Activated CD8-positive, alpha-beta memory T cell treated with anti-CD3 and anti-CD28 coated beads for 4 hours (primary cell): ENCODE measurements at regions not wholly inside any gene's neighbourhood (a gene's known extent, or its start where the extent isn't known, plus 50 kb on each side); places are given as distances from the start of the nearest gene placed in this dataset.
"Not testable (repeated sequence)": the region's sequence is repeated elsewhere in the genome, so short reads cannot be mapped to it uniquely, and the experiment has no call there.

Experiments used
- DNase-seq, 2 donors: peaks; one replicate each; pipeline ENCODE4 v3.0.0-alpha.2; 2020; ENCODE audit warnings: low read depth in 2 of 2

DNA sequence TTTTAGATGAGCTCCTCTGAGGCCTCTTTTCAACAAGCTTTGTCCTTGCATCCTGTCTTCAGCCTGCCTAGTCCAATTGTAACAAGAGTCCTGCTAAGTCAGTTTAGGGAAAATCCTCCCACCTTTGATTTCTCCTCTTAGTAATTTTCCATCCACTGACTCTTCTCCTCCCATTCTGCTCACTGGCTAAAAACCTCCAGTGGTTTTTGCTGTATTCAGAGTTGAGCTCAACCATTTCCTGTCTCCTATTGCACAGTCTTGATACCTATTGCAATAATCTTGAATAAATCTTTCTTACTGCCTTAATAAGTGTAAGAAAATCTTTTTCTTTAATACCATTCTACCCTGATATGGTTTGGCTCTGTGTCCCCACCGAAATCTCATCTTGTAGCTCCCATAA lies 117.8 kb upstream of the ENPP6 start:
- no peak for DNase-seq

DNA sequence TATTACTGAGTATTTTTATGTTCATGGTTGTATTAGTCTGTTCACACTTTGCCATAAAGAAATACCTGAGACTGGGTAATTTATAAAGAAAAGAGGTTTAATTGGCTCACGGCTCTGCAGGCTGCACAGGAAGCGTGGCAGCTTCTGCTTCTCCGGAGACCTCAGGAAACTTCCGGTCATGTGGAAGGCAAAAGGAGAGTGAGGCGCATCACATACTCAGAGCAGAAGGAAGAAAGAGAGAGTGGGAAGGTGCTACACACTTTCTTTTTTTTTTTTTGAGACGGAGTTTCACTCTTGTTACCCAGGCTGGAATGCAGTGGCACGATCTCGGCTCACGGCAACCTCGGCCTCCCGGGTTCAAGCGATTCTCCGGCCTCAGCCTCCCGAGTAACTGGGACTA lies 115.8 kb upstream of the ENPP6 start:
- not testable (repeated sequence) for DNase-seq

DNA sequence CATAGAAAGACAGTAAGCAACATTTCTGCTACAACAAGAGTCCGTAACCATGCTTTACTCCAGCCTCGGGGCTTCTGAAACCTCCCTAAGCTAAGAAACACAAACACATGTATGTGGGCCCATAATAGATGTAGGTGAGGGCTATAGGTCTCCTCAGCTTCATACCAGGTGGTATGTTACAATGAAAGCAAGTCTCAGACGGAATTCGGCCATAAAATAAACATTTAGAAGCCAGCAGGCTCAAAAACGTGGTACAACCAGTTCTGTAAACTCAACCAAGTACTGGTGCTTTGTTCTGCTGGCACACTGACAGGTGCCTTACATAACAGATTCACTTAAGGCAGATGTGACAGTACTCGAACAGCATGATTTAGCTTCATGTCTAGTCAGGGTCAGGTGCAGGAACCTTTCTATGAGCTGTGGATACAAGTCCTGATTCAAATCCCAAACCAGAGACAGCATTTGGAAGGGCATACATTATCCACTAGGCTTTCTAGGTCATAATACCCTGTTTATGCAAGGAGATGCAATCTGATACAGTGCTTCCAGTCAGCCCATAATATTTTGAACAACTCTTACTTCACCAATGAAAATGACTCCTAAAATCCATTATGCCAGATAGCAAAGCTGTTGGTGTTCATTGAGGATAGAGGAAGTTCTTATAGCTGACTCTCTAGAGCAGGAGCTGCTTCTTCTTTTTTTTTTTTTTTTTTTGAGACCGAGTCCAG lies 113.8 kb upstream of the ENPP6 start:
- no peak for DNase-seq

- DNase-seq: not testable (repeated sequence)
Observed at GRCh38 chr4:184330517-184331094, 112.9 kb upstream of the ENPP6 start.

- DNase-seq: no peak
Observed at GRCh38 chr4:184329659-184330400, 112.2 kb upstream of the ENPP6 start.

GRCh38 chr4:184329235-184329634 lies 111.6 kb upstream of the ENPP6 start:
- DNase-seq: no peak

DNA sequence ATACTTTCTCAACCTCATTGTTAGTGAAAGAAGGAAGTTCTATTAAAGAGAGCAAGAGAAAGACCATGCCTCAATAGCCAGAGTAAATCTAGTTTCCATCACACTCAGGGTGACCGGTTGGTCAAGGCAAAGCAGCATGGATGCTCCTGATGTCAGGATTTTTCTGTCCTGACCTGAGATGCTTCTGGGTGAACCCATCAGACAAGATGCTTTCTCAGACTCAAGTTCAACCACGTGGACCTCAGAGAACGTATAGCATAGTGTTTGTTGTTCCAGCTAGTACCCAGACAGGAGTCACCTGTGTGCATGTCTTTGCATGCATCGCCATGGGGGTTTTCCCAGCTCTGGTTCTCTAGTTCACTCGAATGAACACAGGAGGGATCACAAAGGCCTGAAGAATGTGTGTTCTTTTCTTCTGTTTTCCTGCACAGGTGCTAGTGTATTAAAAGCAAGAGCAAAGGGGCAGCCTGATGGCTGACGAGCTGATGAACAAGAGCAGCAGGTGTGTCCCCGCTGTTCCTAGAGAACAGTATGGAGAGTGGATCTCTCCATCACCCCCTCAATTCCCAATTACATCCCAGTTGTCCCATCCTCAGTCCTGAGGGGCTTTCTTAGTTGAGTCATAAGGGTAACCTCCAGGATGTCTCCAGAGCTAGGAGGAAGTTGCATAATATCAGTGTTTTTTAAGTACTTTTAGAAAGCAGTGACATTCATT lies 110.5 kb upstream of the ENPP6 start:
- DNase-seq: no peak

DNA sequence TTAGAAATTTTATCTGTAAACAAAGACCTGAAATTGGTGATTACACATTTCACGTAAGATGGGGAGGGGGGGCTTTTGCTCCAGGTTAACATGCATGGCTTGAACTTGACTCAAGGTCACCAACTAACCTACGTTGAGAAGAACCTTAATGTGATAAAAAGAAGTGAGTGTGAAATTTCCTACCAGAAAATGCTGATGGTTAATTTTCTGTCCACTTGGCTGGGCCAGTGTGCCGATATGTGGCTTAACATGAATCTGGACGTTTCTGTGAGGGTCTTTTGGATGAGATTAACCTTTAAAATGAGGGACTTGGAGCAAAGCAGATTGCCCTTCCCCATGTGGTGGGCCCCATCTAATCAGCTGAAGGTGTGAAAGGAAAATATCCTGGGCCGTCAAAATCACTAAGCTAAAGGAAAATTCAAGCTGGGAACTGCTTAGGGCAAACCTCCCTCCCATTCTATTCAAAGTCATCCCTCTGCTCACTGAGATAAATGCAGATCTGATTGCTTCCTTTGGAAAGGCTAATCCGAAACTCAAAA lies 107.3 kb upstream of the ENPP6 start:
- DNase-seq: no peak

GRCh38 chr4:184322328-184323025 lies 104.8 kb upstream of the ENPP6 start:
- DNase-seq: no peak

DNA sequence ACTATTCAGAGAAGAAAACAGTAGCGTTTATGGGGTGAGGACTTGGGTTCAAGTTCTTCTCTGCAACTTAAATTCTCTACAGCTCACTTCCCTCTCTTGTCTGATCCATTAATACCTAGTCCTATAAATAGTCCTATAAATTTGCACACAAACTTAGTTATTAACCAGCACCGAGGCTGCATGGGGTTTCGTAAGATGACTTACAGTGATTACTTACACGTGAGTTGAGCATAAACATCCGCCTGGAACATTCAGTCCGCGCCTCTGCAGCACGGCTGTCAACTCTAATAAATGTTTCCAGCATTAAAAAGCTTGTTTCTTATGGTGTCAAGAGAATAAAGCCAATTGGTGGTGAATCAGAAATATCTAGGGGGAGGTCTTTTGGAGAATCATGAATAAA lies 103.0 kb upstream of the ENPP6 start:
- DNase-seq: no peak

GRCh38 chr4:184318852-184319251 lies 101.2 kb upstream of the ENPP6 start:
- DNase-seq: no peak

DNA sequence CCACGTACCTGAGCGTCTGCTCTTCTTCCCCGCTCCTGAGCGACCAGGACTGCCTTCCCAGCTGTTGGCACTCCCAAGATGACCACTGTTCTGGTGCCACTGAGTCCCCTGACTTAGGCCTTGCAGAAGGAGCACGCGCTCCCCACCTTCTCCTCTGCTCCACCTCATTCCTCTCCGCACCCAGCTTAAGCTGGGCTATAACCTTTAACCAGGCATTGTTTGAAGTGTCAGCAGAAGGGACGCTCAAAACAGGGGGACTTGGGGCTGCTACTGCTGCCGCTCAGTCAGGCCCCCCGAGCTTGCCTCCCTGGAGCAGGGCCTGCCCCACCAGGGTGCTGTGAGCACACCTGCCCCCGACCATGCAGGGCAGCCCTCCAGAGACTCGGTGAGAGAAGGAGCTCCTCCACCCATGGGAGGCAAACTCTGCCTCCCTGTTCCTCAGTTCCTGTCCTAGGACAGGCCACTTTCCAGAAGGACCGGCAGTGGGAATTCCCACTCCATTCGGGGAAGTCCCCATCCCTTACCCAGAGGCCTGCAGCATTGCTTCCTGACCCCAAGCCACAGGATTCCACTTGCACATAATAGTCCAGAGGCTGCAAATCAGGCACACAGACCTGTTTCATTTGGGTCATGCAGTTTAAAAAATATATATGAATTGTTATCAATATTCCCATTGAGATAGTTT lies 99.7 kb upstream of the ENPP6 start:
- no peak for DNase-seq

- DNase-seq: no peak
Observed at GRCh38 chr4:184316821-184317220, 99.1 kb upstream of the ENPP6 start.

DNA sequence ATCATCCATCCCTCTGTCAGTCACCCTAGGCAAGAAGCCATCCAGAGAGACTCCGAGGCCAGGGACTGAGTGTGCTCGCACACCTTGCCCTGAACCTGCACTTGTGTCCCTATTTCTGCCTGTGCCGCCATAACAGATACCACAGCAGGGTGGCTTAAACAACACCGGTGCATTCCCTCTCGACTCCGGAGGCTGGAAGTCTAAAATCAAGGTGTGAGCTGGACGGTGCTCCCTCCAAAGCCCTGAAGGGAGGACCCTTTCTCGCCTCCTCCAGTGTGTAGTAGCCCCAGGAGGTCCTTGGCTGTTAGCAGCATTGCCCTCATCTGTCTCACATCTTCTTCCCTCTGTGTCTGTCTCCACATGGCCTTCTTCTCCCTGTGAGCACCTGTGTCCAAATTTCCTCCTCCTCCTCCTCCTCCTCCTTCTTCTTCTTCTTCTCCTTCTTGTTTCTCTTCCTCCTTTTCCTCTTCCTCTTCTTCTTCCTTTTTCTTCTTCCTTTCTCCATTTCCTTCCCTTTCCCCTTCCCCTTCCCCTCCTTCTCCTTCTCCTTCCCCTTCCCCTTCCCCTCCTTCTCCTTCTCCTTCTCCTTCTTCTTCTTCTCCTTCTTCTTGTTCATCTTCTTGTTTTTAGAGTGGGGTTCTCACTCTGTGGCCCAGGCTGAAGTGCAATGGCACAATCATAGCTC lies 98.1 kb upstream of the ENPP6 start:
- DNase-seq: no peak

- DNase-seq: no peak
Observed at GRCh38 chr4:184313702-184314659, 96.3 kb upstream of the ENPP6 start.

GRCh38 chr4:184313058-184313581 lies 95.4 kb upstream of the ENPP6 start:
- no peak for DNase-seq

- no peak for DNase-seq
Observed at GRCh38 chr4:184312126-184312525, 94.5 kb upstream of the ENPP6 start.

DNA sequence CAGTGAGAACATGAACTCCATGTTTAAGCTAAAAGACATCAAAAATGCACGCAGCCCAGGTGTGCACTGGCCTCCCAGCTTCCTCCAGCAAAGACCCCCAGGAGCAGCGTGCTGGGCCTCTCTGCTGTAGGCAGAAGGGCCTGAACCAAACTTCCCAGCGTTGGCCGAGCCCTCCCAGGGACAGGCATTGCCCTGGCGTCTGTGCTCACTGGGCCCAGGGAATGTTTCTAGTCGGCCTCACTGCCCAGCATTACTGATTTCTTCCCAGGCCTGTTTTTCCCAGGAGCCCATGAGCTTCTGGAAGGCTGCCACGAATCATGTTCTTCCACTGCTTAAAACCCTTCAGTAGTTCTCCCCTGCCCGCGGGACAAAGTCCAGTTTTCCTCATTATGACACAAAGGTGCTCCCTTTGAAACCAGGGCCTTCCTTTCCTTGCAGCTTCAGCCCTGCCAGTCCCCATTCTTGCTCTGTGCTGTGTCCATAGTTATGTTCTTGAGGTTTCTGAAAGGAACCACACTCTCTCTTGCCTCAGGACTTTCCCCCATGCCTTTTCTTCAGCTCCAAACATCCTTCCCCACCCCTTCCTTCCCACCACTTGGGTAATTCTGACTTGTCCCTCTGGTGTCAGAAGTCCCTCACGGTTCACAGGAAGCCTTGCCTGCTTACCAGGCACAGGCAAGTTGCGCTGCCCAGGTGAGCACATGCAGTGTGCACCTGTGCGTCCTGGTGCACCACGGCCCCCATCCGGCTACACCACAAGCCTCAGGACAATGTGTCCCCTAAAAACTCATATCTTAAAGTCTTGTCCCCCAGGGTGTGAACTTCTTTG lies 93.4 kb upstream of the ENPP6 start:
- DNase-seq: no peak
